ENCODE measurements at regions not wholly inside any gene's neighbourhood (a gene's known extent, or its start where the extent isn't known, plus 50 kb on each side); places are given as distances from the start of the nearest gene placed in this dataset.

DNA sequence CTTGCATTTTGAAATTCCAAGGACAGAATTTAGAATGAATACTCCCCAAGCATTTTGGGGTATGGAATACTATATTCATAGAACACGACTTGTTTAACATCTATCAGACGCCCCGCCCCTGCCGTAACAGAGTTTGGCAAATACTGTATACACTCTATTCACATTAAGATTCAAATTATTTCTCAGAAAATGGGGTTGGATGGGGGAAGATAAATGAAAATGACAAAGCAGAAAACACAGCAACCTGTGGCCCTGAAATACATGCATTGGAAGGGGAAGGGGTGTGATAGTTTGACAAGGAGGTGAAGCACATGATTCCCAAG, 634.6 kb upstream of the SLC39A10 start:
- WGBS, 5 donors, result 74 to 81% (median 78%) methylated on average over 4 of the region's 4 CpGs
- no peaks in the 10 kb centered on the region for H3K36me3 ChIP-seq
- no peaks in the 10 kb centered on the region for H3K27me3 ChIP-seq
- H3K9me3 ChIP-seq, result no peaks in the 10 kb centered on the region
- H3K4me1 ChIP-seq, result no peaks in the 10 kb centered on the region
- no peak overlapping the region for H3K27ac ChIP-seq
- DNase-seq, result no peak
- no peak overlapping the region for H3K4me3 ChIP-seq
- intact Hi-C loops (cut with DNase I; ENCODE audit: low total_unique reads), result no loop called here
- TF ChIP-seq, protein P1, sequence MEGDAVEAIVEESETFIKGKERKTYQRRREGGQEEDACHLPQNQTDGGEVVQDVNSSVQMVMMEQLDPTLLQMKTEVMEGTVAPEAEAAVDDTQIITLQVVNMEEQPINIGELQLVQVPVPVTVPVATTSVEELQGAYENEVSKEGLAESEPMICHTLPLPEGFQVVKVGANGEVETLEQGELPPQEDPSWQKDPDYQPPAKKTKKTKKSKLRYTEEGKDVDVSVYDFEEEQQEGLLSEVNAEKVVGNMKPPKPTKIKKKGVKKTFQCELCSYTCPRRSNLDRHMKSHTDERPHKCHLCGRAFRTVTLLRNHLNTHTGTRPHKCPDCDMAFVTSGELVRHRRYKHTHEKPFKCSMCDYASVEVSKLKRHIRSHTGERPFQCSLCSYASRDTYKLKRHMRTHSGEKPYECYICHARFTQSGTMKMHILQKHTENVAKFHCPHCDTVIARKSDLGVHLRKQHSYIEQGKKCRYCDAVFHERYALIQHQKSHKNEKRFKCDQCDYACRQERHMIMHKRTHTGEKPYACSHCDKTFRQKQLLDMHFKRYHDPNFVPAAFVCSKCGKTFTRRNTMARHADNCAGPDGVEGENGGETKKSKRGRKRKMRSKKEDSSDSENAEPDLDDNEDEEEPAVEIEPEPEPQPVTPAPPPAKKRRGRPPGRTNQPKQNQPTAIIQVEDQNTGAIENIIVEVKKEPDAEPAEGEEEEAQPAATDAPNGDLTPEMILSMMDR (IDR thresholded peaks at IDR 0.05), result no peak
- no peak for TF ChIP-seq EP300 (IDR thresholded peaks at IDR 0.05)
- TF ChIP-seq POLR2AphosphoS5 (IDR thresholded peaks at IDR 0.05), result no peak
- TF ChIP-seq POLR2A (IDR thresholded peaks at IDR 0.05), result no peak

DNA sequence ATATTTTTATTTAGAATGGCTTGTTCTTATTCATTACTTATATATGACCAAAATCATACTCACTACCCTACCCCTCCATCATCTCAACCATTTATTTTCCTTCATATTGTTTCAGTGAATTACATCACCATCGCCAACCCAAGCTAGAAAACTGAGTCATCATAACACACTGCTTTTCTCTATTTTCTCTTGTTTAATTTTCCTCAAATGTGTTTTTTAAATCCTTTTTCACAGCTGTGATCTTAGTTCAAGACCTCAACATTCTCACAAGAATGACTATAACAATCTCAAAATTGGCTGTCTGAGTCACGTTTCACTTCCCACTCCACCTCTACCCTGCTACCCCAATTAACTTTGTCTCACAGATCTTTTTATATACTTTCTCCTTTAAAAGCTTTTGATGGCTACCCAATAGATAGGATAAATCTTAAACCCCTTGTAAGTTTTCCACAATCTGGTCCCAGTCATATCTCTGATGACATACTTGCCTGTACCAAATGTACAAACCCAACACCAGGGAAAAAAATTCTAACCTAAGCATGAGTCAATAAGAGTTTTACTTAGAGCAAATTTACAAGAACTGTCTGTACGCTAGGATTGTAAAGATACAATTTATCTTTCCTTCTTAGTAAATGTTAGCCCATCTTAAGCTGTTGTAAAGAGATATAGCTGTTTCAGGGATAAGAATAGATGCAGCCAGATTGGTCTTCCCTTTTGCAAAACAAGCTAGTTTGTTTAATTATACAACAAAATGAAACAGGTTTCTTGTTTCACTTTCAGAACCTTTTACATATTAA, 635.1 kb upstream of the SLC39A10 start:
- Histone ChIP-seq H3K27me3 (no peaks in the 10 kb centered on the region), H3K36me3 (no peaks in the 10 kb centered on the region), H3K4me1 (no peaks in the 10 kb centered on the region), H3K27ac (no peak overlapping the region), H3K9me3 (no peaks in the 10 kb centered on the region), H3K4me3 (no peak overlapping the region)
- TF ChIP-seq POLR2A (IDR thresholded peaks at IDR 0.05), result no peak
- TF ChIP-seq, protein P1 (IDR thresholded peaks at IDR 0.05), result no peak
- TF ChIP-seq EP300 (IDR thresholded peaks at IDR 0.05), result no peak
- TF ChIP-seq POLR2AphosphoS5 (IDR thresholded peaks at IDR 0.05), result no peak
- intact Hi-C loops (cut with DNase I; ENCODE audit: low total_unique reads), result no loop called here
- WGBS, 5 donors, result 53 to 59% (median 56%) methylated on average over 3 of the region's 3 CpGs
- no peak for DNase-seq

DNA sequence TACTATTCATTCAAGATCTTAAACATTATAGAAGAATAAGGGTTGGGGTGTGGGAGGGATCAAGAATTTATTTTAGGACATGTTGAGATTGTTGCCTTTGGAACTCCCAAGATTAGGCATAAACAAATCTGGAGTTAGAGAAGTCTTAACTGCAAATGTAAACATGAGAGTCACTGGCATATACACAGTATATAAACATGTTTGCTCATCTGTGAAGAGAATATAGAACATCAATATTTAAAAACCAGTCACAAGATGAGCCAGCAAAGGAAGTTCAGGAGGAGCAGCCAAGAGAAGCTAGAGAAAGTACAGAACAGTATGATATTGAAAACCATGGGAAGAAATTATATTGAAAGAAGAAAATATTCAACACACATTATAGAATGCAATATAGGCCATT, 638.6 kb upstream of the SLC39A10 start:
- no peaks in the 10 kb centered on the region for H3K9me3 ChIP-seq
- no peaks in the 10 kb centered on the region for H3K27me3 ChIP-seq
- no peak for DNase-seq
- intact Hi-C loops (cut with DNase I; ENCODE audit: low total_unique reads), result no loop called here
- H3K27ac ChIP-seq, result no peak overlapping the region
- no peaks in the 10 kb centered on the region for H3K4me1 ChIP-seq
- H3K4me3 ChIP-seq, result no peak overlapping the region
- H3K36me3 ChIP-seq, result no peaks in the 10 kb centered on the region
- TF ChIP-seq POLR2AphosphoS5 (IDR thresholded peaks at IDR 0.05) (no peak), POLR2A (IDR thresholded peaks at IDR 0.05) (no peak), EP300 (IDR thresholded peaks at IDR 0.05) (no peak)
- TF ChIP-seq, protein P1 (IDR thresholded peaks at IDR 0.05), result no peak

DNA sequence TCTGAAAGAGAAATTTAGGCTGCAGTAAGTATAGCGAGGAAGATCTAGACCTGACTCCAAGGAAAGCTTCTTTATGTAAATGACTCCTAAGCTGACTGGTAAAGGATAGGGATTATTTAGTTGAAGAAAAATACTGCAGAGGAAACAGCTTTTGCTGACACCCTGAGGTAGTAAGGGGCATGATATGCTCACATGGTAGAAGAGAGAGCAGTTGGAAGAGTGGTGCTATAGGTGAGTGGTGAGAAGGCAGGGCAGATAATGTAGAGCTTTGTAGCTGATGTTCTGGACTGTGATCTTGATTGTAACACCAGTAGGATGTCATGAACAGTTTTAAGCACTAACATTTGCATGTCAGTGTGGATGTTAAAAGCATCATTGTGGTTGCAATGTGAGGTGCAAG, 639.1 kb upstream of the SLC39A10 start:
- intact Hi-C loops (cut with DNase I; ENCODE audit: low total_unique reads), result no loop called here
- Histone ChIP-seq H3K36me3 (no peaks in the 10 kb centered on the region), H3K9me3 (no peaks in the 10 kb centered on the region), H3K27ac (no peak overlapping the region), H3K27me3 (no peaks in the 10 kb centered on the region), H3K4me3 (no peak overlapping the region), H3K4me1 (no peaks in the 10 kb centered on the region)
- TF ChIP-seq, protein P1 (IDR thresholded peaks at IDR 0.05), result no peak
- TF ChIP-seq POLR2A (IDR thresholded peaks at IDR 0.05), result no peak
- TF ChIP-seq EP300 (IDR thresholded peaks at IDR 0.05), result no peak
- no peak for DNase-seq
- WGBS, 5 donors, result 87 to 91% (median 90%) methylated on average over 1 of the region's 1 CpG

Measured in stomach (tissue), 8 donors.